EL (cell line): ENCODE measurements at regions not wholly inside any gene's neighbourhood (a gene's known extent, or its start where the extent isn't known, plus 50 kb on each side); places are given as distances from the start of the nearest gene placed in this dataset.
A peak's percentile ranks its signal among the peaks of the same experiment; 100 is the strongest.

ENCODE experiments used
- DNase-seq: peaks from one replicate; pipeline ENCODE4 v3.0.0-alpha.2; 2016

- no peak for DNase-seq
Observed at GRCh38 chr15:25557926-25558325, 119.1 kb upstream of the UBE3A start.

- DNase-seq, result no peak
Observed at GRCh38 chr15:25556136-25556535, 117.3 kb upstream of the UBE3A start.

GRCh38 chr15:25554640-25555039 lies 115.8 kb upstream of the UBE3A start:
- DNase-seq, result no peak

- no peak for DNase-seq
Observed at GRCh38 chr15:25548600-25548999, 109.8 kb upstream of the UBE3A start.

GRCh38 chr15:25545889-25546288 lies 107.1 kb upstream of the UBE3A start:
- DNase-seq, result no peak

GRCh38 chr15:25545017-25545416 lies 106.2 kb upstream of the UBE3A start:
- peak; percentile 1 for DNase-seq

- no peak for DNase-seq
Observed at GRCh38 chr15:25544076-25544475, 105.3 kb upstream of the UBE3A start.

GRCh38 chr15:25543196-25543595 lies 104.4 kb upstream of the UBE3A start:
- peak; percentile 2 for DNase-seq

- no peak for DNase-seq
Observed at GRCh38 chr15:25541228-25541627, 102.4 kb upstream of the UBE3A start.

GRCh38 chr15:25536801-25537611 lies 98.2 kb upstream of the UBE3A start:
- no peak for DNase-seq

- no peak for DNase-seq
Observed at GRCh38 chr15:25535866-25536265, 97.0 kb upstream of the UBE3A start.

- DNase-seq, result no peak
Observed at GRCh38 chr15:25534293-25534692, 95.5 kb upstream of the UBE3A start.

- no peak for DNase-seq
Observed at GRCh38 chr15:25532269-25533140, 93.7 kb upstream of the UBE3A start.

GRCh38 chr15:25529774-25530173 lies 91.0 kb upstream of the UBE3A start:
- no peak for DNase-seq

- DNase-seq, result no peak
Observed at GRCh38 chr15:25527118-25527517, 88.3 kb upstream of the UBE3A start.

- no peak for DNase-seq
Observed at GRCh38 chr15:25525741-25526140, 86.9 kb upstream of the UBE3A start.

- no peak for DNase-seq
Observed at GRCh38 chr15:25515633-25516032, 76.8 kb upstream of the UBE3A start.

GRCh38 chr15:25514522-25514921 lies 75.7 kb upstream of the UBE3A start:
- no peak for DNase-seq

- DNase-seq, result no peak
Observed at GRCh38 chr15:25512957-25513356, 74.1 kb upstream of the UBE3A start.

GRCh38 chr15:25510146-25510545 lies 71.3 kb upstream of the UBE3A start:
- DNase-seq, result no peak

GRCh38 chr15:25509703-25510102 lies 70.9 kb upstream of the UBE3A start:
- no peak for DNase-seq

GRCh38 chr15:25508369-25509002 lies 69.7 kb upstream of the UBE3A start:
- peak; percentile 13 for DNase-seq

GRCh38 chr15:25504307-25504706 lies 65.5 kb upstream of the UBE3A start:
- peak; percentile 6 for DNase-seq
